ENCODE measurements at regions not wholly inside any gene's neighbourhood (a gene's known extent, or its start where the extent isn't known, plus 50 kb on each side); places are given as distances from the start of the nearest gene placed in this dataset.
A peak's percentile ranks its signal among the peaks of the same experiment; 100 is the strongest.
"Not testable (repeated sequence)": the region's sequence is repeated elsewhere in the genome, so short reads cannot be mapped to it uniquely, and the experiment has no call there.

DNA sequence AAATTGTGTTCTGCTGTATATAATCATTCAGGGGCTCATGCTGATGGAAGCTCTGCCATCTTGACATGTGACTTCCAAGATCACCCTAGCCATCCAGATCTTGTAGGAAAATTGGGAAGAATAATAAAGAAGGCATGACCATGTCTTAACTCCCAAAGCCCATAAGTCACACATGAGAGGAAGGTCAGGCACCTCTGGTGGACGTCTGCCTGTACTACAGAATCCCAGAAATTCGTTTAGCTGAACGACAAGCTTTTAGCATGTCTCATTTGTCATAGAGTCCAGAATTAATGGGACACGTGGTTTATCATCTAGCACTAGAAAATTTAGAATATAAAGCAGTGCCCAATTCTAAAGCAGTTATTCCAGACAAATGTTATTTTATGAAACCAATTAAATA lies 212.7 kb downstream of the CENPC start:
- DNase-seq (ENCODE audit: low read depth, low spot score) = no peak

DNA sequence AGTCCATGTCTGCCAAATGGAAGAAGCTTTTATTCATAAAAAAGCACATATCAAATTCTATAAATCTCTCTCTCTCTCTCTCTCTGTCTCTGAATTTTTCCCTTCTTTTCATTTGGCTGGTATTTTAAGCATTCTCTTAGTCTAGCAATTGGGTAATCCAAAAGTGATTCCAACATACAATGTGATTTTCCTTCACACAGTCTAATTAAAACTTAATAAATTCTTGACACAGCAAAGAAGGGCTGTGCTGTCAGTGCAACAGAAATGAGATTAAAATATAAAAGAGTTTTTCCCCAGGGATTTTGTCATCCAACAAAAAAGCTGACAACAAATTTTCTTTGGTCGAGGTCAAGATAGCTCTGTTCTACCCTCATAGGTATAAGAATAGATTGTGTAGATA lies 216.9 kb downstream of the CENPC start:
- no peak for DNase-seq (ENCODE audit: low read depth, low spot score)

DNA sequence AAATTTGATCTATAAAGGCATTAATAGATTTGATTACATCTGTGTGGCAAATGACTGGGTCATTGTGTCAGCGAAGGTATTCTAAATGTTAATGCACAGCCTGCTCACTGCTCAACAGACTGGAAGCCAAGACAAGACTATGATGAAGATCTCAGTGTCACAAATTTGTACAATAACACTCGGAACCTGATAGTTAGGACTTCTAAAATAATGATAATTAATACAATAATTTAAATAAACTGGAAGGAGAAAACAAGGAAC lies 217.4 kb downstream of the CENPC start:
- no peak for DNase-seq (ENCODE audit: low read depth, low spot score)

DNA sequence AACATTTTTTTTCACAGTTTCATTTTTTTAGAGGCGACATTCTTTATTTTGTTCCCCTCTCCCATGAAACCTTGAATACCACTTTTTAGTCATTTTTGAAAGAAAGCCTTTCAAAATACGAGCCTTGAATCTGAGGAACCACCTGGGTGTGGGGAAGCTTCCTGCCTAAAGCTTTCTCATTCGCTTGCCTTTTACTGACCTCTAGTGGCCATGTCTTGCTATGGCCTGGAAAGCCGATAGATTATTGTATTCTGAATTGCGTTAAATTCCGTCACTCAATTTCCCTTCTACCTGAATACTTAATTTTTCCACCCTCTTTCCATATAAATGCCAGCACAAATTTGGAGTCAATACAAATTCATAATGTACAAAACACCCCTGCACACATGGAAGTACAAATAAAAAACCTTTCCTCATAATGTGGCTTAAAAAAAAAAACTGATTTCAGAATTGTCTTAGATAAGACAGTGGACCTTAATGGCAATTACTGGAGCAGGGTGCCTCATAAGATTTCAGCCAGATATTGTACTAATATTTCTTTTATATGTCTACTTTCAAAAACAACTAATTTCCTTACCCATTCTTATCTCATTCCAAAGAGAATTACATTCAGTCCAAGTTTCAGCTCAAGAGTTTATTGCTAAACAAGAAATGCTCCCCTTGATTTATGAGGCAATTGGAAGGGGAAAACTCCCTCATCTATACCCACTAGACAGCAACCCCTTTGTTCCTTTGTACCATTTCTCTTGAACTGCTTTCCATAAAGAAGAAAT lies 217.9 kb downstream of the CENPC start:
- peak; percentile 1 for DNase-seq (ENCODE audit: low read depth, low spot score)

DNA sequence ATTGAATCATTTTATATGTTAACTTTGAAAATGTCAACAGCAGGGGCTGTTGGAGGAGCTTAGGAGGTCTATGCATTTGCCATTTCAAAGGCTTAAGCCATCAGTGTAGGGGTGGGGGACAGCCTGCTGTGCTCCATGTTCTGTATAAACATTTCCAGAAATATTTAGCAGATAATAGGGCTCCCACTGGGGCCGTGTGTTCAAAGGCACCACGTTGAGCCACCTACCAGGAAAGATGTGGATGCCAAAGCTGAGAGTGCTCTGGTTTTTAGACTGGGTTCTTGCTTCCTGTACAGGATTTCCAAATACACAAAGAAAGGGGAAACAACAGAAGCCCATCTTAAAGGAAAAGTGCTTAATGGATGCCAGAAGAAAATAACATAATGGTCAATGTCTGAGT lies 219.5 kb downstream of the CENPC start:
- DNase-seq (ENCODE audit: low read depth, low spot score) = no peak

DNA sequence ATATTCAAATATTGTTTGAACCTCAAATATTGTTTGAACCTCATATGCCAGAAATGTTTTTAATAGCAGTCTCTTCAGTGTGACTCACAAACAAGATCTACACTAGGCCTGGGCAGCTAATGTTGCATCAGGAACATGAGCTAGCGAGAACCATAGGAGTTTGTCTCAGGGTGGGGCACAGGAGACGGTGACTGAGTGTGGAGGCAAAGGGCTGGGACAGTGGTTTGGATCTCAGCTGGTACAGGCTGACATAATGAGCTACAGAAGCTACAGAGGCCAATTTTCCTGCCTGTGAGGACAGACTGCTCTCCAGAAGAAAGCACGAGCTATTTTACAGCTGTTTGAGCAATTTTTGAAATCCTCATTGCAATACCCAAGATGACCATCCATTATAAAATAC lies 224.7 kb downstream of the CENPC start:
- DNase-seq (ENCODE audit: low read depth, low spot score) = no peak

DNA sequence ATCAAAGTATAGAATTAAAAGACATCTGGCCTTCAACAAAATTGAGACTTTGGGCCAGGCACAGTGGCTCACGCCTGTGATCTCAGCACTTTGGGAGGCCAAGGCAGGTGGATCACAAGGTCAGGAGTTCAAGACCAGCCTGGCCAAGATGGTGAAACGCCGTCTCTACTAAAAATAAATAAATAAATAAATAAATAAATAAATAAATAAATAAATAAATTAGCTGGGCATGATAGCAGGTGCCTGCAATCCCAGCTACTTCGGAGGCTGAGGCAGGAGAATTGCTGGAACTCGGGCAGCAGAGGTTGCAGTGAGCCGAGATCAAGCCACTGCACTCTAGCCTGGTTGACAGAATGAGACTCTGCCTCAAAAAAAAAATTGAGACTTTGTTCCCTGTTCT lies 225.7 kb downstream of the CENPC start:
- not testable (repeated sequence) for DNase-seq (ENCODE audit: low read depth, low spot score)

DNA sequence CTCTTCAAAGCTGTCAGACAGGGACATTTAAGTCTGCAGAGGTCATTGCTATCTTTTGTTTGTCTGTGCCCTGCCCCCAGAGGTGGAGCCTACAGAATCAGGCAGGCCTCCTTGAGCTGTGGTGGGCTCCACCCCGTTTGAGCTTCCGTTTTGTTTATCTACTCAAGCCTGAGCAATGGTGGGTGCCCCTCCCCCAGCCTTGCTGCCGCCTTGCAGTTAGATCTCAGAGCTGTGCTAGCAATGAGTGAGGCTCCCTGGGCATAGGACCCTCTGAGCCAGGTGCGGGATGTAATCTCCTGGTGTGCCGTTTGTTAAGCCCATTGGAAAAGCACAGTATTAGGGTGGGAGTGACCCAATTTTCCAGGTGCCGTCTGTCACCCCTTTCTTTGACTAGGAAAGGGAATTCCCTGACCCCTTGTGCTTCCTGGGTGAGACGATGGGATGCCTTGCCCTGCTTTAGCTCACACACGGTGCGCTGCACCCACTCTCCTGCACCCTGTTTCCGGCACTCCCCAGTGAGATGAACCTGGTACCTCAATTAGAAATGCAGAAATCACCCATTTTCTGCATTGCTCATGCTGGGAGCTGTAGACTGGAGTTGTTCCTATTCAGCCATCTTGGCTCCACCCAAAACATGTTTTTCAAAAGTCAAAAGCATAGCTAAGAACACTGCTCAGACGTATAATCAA lies 244.7 kb downstream of the CENPC start:
- DNase-seq (ENCODE audit: low read depth, low spot score) = not testable (repeated sequence)

DNA sequence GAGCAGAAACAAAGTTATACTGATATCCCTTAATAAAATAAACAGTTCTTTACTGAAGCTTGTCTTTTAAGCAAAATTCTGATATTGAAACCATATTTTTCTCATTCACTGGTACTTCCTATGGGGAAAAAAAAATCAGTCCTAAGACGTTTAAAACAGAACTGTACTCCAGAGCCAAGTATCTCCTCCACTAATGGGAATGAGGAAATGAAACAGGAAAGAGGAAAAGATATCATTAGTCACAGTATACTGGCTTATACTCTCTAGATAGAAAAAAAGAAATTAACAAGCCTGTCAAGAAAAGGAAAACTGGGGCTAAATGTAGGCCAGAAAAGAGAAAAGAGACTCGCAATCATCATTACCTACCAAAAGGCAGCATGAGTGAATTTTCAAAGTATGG lies 252.7 kb downstream of the CENPC start:
- DNase-seq (ENCODE audit: low read depth, low spot score) = no peak

DNA sequence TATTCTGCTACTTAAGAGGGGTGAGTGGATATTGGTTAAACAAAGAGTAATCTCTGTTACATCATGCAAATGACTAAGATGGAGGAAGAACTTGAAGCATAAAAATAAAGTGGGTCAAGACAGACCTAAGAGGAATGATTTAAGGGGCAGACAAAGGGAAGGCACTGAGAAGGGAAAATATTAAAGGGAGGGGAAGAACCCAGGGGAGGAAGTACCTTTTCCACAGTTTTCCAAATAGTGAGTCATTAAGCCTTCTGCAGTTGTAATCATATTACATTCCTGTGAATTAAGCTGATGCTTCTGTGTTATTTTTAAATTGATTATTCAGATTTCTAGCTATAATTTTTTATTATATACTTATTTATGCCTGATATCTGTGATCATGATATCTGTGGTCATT lies 253.3 kb downstream of the CENPC start:
- no peak for DNase-seq (ENCODE audit: low read depth, low spot score)

DNA sequence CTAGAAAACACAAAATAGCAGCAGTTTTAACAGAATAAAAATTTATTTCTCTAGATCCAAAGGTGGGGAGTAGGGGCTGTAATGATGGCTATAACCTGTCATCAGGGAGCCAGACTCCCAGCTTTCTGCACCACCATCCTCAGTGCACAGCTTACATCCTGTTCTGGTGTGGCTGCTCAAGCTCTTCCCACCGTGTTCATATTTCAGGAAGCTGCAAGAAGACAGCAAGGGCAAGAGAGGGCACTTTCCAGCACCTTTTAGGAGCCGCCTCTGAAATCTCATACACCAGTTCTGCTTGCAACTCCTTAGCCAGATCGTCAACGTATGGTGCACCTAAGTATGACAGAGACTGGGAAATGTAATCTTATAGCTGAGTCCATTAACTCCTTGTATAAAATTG lies 253.7 kb downstream of the CENPC start:
- DNase-seq (ENCODE audit: low read depth, low spot score) = no peak

DNA sequence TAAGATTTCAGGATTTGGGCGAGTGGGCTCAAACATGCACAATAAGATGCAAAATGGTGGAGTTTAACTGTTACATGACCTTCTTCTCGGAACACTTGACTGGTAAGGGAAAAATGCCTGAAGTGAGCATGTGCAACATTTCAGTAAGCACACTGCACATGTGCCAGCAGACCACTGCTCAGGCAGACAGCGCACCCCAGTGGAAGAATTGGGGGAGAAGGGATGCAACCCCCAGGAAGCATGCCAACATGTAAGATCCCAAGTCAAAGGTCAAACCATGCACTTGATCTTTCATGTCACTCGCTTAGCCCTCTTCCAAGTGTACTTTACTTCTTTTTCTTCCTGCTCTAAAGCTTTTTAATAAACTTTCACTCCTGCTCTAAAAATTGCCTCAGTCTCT lies 256.3 kb downstream of the CENPC start:
- DNase-seq (ENCODE audit: low read depth, low spot score) = no peak

DNA sequence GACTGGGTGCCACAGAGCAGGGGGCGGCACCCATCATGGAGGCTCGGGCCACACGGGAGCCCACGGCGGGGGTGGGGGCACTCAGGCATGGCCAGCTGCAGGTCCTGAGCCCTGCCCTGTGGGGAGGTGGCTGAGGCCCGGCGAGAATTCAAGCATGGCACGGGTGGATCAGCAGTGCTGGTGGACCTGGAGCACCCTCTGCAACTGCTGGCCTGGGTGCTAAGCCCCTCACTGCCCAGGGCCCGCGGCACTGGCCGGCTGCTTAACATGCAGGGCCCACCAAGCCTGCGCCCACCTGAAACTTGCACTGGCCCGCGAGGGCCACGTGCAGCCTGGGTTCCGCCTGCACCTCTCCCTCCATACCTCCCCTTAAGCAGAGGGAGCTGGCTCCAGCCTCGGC lies 258.6 kb downstream of the CENPC start:
- no peak for DNase-seq (ENCODE audit: low read depth, low spot score)

DNA sequence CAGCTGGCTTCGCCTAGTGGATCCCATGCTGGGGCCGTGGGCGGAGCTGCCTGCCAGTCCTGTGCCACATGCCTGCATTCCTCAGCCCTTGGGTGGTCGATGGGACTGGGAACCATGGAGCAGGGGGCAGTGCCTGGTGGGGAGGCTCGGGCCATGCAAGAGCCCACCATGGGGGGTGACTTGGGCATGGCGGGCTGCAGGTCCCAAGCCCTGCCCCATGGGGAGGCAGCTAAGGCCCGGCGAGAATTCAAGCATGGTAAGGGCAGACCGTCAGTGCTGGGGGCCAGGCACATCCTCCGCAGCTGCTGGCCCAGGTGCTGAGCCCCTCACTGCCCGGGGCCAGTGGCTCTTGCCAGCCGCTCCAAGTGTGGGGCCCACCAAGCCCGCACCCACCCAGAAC lies 262.6 kb downstream of the CENPC start:
- DNase-seq (ENCODE audit: low read depth, low spot score) = no peak

DNA sequence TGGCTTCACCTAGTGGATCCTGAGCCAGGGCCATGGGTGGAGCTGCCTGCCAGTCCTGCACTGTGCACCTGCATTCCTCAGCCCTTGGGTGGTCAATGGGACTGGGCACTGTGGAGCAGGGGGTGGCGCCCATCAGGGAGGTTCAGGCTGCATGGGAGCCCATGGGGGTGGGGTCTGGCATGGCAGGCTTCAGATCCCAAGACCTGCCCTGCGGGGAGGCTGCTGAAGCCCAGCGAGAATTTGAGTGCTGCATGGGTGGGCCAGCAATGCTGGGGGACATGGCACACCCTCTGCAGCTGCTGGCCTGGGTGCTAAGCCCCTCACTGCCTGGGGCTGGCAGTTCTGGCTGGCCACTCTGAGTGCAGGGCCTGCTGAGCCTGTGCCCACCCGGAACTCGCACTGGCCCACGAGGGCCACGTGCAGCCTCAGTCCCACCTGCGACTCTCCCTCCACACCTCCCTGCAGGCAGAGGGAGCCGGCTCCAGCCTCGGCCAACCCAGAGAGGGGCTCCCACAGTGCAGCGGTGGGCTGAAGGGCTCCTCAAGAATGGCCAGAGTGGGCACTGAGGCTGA lies 270.0 kb downstream of the CENPC start:
- no peak for DNase-seq (ENCODE audit: low read depth, low spot score)

DNA sequence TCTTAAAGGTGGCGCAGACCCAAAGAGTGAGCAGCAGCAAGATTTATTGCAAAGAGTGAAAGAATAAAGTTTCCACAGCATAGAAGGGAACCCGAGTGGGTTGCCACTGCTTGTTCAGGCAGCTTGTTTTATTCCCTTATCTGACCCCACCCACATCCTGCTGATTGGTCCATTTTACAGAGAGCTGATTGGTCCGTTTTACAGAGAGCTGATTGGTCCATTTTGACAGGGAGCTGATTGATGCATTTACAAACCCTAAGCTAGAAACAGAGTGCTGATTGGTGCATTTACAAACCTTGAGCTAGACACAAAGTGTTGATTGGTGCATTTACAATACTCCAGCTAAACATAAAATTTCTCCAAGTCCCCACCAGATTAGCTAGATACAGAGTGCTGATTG lies 270.6 kb downstream of the CENPC start:
- not testable (repeated sequence) for DNase-seq (ENCODE audit: low read depth, low spot score)

DNA sequence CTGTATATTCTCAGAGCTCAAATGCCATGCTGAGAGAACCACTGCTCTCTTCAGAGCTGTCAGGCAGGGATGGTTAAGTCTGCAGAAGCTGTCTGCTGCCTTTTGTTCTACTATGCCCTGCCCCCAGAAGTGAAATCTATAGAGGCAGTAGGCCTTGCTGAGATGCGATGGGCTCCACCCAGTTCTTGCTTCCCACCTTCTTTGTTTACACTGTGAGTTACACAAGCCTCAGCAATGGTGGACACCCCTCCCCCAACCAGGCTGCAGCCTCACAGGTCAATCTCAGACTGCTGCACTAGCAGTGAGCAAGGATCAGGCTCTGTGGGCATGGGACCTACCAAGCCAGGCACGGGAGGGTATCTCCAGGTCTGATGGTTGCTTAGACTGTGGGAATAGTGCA lies 271.6 kb downstream of the CENPC start:
- no peak for DNase-seq (ENCODE audit: low read depth, low spot score)

DNA sequence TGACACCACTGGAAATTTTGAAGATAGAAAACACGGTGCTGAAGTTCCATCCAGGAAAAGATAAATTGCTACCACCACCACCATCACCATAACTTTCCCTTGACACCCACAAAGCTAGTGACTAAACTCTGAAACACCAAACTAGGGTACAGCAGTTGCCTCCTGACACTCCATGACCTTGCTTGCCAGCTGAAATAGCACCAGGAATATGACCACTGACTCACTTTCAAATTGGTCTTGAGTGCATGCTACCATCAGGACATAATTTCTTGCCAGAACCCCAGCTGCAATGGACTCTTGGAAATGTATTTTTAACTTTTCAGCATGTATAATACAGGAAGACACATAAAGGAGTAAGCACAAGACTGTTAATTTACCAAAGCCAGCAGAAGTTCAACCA lies 283.3 kb downstream of the CENPC start:
- DNase-seq (ENCODE audit: low read depth, low spot score) = no peak

DNA sequence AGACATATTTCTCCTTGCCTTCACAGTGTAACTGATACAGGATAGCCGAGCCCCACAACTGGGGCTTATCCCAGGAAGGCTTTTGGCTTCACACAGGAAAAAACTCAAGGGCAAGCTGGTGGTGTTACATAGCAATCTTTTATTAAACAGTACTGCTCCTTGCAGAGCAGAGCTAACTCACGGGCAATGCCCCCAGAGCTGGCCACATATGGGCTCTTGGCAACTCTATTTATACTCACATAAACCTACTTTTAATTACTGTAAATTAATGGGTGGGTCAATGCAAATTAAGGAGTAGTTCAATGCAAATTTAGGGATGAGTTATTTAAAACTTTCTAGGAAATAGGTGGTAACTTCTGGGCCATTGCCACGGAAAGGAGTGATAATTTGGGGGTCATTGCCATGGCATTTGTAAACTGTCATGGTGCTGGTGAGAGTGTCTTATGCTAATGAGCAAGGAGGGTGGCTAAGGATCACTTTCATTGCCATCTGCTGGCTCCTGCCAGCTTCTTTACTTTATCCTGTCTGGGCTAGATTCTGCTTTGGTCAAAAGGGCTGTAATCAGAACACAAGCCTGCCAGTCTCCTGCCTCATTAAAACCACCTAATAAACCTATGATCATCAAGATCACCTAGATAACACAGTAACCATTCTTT lies 288.8 kb downstream of the CENPC start:
- DNase-seq (ENCODE audit: low read depth, low spot score) = no peak

DNA sequence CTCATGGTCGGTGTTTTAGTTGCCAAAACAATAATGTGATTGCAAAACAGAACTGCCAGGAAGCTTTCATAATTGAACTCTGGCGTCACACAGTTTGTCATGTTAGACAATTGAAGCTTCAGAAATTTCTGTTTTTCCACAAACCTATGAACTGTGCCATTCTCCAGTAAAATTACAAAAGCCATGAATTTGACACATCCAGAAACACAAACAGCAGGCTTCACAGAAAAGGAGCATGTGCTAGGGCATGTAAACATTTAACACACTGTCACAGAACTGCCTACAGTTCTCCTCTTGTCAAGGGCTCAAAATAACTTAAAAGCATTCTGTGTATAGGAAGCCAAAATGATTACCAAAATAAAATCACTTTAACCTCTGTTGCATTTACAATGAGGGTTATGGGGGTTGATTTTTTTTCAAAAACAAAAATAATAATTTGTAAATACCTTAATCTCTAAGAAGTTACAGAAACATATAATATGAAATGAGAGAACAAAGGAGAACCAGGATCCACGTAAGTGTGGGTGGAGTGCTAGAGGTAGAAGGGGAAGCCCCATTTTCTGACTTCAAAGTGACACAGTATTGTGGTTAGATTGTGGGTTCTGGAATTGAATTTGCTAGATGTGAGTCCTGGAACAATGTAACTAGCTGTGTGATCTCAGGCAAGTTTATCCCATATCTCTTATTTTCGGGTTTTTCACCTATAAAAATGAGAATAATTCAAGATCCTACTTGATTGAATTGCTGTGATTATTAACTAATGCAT lies 295.0 kb downstream of the CENPC start:
- no peak for DNase-seq (ENCODE audit: low read depth, low spot score)

DNA sequence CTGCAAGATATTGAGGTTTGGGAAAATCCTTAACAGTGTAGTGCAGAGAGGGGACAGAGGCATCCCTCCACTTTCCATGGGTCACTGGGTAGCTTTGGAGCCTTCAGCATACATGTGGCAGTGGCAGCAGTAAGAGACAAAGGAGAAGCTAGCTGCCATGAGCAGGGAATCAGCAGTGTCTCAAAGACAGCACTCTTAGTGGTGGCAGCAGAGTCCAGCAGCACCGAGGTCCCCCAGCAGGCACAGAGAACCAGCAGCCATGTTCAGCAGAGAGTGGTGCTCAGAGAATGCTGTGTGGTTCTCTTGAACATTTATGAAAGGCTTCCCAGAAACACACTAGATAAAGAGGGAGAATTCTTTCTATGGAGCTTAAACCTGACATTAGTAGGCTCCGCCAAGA lies 308.5 kb downstream of the CENPC start:
- no peak for DNase-seq (ENCODE audit: low read depth, low spot score)

DNA sequence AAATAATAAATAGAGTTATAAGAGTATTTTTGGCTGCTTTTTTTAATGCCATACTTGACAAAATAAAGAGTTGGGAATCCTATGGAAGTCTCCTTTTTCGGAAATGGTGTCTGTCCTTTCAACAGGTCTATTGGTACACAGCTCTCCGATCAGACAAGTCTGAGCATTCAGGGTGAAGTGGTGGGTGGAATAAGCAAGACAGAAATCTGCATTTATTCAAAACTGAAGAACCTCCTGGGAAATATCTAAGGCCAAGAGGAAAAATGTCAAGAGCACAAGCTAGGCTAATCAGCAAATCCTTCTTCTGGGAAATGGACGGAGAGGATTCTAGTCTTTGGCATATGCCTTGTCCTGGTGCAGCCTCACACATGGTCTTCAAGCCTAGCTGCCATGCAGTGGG lies 309.0 kb downstream of the CENPC start:
- DNase-seq (ENCODE audit: low read depth, low spot score) = no peak
